RKO (cell line): ENCODE measurements at regions not wholly inside any gene's neighbourhood (a gene's known extent, or its start where the extent isn't known, plus 50 kb on each side); places are given as distances from the start of the nearest gene placed in this dataset.

ENCODE experiments used
- DNase-seq: peaks from one replicate; pipeline ENCODE4 v3.0.0-alpha.2; 2016; ENCODE audit warnings: low spot score

- DNase-seq, result no peak
These were observed 381.5 kb downstream of the TFAP2A start for GRCh38 chr6:10033223-10033829.

- no peak for DNase-seq
These were observed 383.3 kb downstream of the TFAP2A start for GRCh38 chr6:10031617-10032016.

GRCh38 chr6:10030942-10031537 is 383.8 kb downstream of the TFAP2A start:
- peak; percentile 38 for DNase-seq

- DNase-seq, result no peak
These were observed 386.7 kb downstream of the TFAP2A start for GRCh38 chr6:10028222-10028621.

GRCh38 chr6:10019851-10020250 is 395.0 kb downstream of the TFAP2A start:
- DNase-seq, result no peak

GRCh38 chr6:10014557-10014956 is 400.3 kb downstream of the TFAP2A start:
- DNase-seq, result peak; percentile 2

- DNase-seq, result no peak
These were observed 414.3 kb downstream of the TFAP2A start for GRCh38 chr6:10000551-10000950.

- no peak for DNase-seq
These were observed 415.1 kb downstream of the TFAP2A start for GRCh38 chr6:9999796-10000195.

- no peak for DNase-seq
These were observed 428.6 kb downstream of the TFAP2A start for GRCh38 chr6:9986273-9986672.

GRCh38 chr6:9985481-9985880 is 429.4 kb downstream of the TFAP2A start:
- DNase-seq, result no peak

- no peak for DNase-seq
These were observed 430.3 kb downstream of the TFAP2A start for GRCh38 chr6:9984607-9985006.

- DNase-seq, result no peak
These were observed 431.7 kb downstream of the TFAP2A start for GRCh38 chr6:9983168-9983567.

GRCh38 chr6:9982215-9982614 is 432.7 kb downstream of the TFAP2A start:
- DNase-seq, result no peak

- DNase-seq, result no peak
These were observed 434.9 kb downstream of the TFAP2A start for GRCh38 chr6:9979996-9980395.

GRCh38 chr6:9978480-9978879 is 436.4 kb downstream of the TFAP2A start:
- no peak for DNase-seq

GRCh38 chr6:9977411-9977810 is 437.5 kb downstream of the TFAP2A start:
- no peak for DNase-seq

- DNase-seq, result no peak
These were observed 453.2 kb downstream of the TFAP2A start for GRCh38 chr6:9961646-9962045.

GRCh38 chr6:9957215-9957759 is 457.6 kb downstream of the TFAP2A start:
- no peak for DNase-seq

- DNase-seq, result no peak
These were observed 466.2 kb downstream of the TFAP2A start for GRCh38 chr6:9948678-9949077.

- no peak for DNase-seq
These were observed 470.9 kb downstream of the TFAP2A start for GRCh38 chr6:9943986-9944385.

GRCh38 chr6:9943026-9943425 is 471.8 kb downstream of the TFAP2A start:
- DNase-seq, result no peak

- DNase-seq, result no peak
These were observed 472.7 kb downstream of the TFAP2A start for GRCh38 chr6:9942131-9942530.

- DNase-seq, result no peak
These were observed 476.1 kb downstream of the TFAP2A start for GRCh38 chr6:9938801-9939200.
